ENCODE measurements at regions not wholly inside any gene's neighbourhood (a gene's known extent, or its start where the extent isn't known, plus 50 kb on each side); places are given as distances from the start of the nearest gene placed in this dataset.

GRCh38 chr13:79097201-79097600 lies 308.9 kb downstream of the RBM26 start:
- TF ChIP-seq, protein P1, sequence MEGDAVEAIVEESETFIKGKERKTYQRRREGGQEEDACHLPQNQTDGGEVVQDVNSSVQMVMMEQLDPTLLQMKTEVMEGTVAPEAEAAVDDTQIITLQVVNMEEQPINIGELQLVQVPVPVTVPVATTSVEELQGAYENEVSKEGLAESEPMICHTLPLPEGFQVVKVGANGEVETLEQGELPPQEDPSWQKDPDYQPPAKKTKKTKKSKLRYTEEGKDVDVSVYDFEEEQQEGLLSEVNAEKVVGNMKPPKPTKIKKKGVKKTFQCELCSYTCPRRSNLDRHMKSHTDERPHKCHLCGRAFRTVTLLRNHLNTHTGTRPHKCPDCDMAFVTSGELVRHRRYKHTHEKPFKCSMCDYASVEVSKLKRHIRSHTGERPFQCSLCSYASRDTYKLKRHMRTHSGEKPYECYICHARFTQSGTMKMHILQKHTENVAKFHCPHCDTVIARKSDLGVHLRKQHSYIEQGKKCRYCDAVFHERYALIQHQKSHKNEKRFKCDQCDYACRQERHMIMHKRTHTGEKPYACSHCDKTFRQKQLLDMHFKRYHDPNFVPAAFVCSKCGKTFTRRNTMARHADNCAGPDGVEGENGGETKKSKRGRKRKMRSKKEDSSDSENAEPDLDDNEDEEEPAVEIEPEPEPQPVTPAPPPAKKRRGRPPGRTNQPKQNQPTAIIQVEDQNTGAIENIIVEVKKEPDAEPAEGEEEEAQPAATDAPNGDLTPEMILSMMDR (IDR thresholded peaks at IDR 0.05) = no peak
- TF ChIP-seq POLR2AphosphoS5 (IDR thresholded peaks at IDR 0.05) = no peak
- no peak for TF ChIP-seq EP300 (IDR thresholded peaks at IDR 0.05; ENCODE audit: low read depth)

All from transverse colon (tissue), 4 donors.